Kidney epithelial cell (primary cell): ENCODE measurements at regions not wholly inside any gene's neighbourhood (a gene's known extent, or its start where the extent isn't known, plus 50 kb on each side); places are given as distances from the start of the nearest gene placed in this dataset.

Experiments used
- DNase-seq: peaks from one replicate; pipeline ENCODE4 v3.0.0-alpha.2; 2010; ENCODE audit warnings: low read depth
- H3K27me3 ChIP-seq: 2 replicates; pipeline ENCODE4 v1.6.0; 2011; ENCODE audit warnings: low read length; ENCODE audit not compliant: control insufficient read depth, insufficient read depth
- H3K36me3 ChIP-seq: 2 replicates; pipeline ENCODE4 v1.5.1; 2011; ENCODE audit warnings: low read length; ENCODE audit not compliant: control insufficient read depth, insufficient read depth
- H3K4me3 ChIP-seq: 2 replicates; pipeline ENCODE4 v1.5.1; 2011; ENCODE audit warnings: low read depth, mild to moderate bottlenecking, control low read depth, low read length
- TF ChIP-seq, protein P1 (sequence below): IDR thresholded peaks from 2 replicates; pipeline ENCODE4 v1.5.1; 2011; ENCODE audit warnings: mild to moderate bottlenecking, moderate library complexity, low read length, control low read depth, inconsistent platforms; ENCODE audit not compliant: insufficient read depth, poor library complexity, severe bottlenecking

DNA sequence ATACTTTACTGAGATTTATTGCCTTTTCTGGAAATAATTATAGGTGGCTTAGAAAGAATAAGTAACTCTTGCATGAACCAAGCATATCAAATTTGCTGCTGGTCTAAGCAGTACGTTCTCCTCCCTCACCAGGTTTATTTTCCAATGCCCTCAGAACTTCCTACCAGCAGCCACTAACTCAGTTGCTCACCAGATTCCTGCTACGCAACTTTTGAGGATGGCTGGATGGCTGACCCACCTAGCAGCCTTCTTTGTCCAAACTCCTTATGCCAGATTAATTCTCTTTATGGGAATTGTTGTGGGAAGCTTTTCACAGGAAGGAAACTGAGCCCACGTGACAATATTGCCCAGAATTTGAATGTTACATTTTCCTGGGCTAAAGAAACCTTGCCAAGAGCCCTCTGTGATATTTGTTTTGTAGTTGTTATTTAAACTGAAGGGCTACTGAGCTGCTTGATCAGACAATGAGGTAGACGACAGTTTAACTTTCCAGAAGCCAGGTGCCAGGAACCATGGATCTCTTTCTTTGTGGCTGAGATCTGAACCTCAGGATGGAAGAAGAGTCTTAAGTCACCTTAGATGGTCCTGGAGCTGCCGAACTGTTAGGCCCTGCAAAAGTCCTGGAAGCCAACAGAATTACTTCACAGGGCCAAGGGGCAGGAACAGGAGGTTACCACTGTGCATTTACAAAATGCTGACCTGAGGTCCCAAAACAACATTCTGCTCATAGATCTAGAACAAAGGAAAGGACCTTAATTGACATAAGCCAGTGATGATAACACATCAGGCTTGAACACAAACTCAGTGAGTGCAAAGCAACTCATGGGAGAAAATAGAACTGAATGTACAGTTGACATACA lies 85.5 kb upstream of the ATP1A1 start:
- no peak overlapping the region for H3K4me3 ChIP-seq
- TF ChIP-seq, protein P1, sequence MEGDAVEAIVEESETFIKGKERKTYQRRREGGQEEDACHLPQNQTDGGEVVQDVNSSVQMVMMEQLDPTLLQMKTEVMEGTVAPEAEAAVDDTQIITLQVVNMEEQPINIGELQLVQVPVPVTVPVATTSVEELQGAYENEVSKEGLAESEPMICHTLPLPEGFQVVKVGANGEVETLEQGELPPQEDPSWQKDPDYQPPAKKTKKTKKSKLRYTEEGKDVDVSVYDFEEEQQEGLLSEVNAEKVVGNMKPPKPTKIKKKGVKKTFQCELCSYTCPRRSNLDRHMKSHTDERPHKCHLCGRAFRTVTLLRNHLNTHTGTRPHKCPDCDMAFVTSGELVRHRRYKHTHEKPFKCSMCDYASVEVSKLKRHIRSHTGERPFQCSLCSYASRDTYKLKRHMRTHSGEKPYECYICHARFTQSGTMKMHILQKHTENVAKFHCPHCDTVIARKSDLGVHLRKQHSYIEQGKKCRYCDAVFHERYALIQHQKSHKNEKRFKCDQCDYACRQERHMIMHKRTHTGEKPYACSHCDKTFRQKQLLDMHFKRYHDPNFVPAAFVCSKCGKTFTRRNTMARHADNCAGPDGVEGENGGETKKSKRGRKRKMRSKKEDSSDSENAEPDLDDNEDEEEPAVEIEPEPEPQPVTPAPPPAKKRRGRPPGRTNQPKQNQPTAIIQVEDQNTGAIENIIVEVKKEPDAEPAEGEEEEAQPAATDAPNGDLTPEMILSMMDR: no peak
- no peaks in the 10 kb centered on the region for H3K27me3 ChIP-seq

DNA sequence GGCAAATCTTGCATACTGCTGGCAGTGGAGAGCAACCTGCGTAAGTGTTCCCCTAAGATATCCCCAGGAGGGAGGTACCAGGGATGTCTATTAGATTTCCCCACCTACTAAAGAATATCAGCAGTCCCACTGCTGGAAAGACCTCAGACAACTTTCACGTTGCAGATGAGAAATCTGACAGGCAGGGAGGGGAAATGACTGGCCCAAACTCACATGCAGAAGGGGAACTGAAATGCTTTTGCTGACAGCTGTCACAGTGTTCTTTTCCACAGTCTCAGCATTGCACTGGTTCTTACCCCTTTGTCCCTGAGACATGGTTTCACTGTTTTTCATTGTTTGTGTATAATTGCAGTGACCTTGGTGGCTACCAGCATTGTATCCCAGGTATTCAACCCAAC lies 84.8 kb upstream of the ATP1A1 start:
- Histone ChIP-seq H3K4me3 (no peak overlapping the region), H3K27me3 (no peaks in the 10 kb centered on the region), H3K36me3 (no peaks in the 10 kb centered on the region)
- DNase-seq: no peak
- TF ChIP-seq, protein P1: no peak

More for the DNA sequence above, 85.5 kb upstream of the ATP1A1 start:
- DNase-seq: no peak
- H3K36me3 ChIP-seq: no peaks in the 10 kb centered on the region

DNA sequence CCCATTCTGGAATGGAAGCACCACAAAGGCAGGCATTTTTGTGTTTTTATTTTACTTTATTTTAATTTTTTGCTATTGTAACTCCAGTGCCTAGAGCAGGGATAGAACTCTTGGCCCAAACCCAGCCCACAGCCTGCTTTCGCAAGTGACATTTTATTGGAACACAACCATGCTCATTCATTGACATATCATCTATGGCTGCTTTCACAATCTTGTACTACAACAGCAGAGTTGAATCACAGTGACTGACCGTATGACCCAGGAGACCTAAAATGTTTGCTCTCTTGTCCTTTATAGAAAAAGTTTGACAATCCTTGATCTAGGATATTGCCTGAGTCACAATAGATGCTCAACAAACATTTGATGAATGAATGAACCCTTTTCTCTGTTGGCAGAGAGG lies 83.9 kb upstream of the ATP1A1 start:
- DNase-seq: no peak
- H3K36me3 ChIP-seq: no peaks in the 10 kb centered on the region
- H3K4me3 ChIP-seq: no peak overlapping the region
- H3K27me3 ChIP-seq: no peaks in the 10 kb centered on the region
- TF ChIP-seq, protein P1: no peak

DNA sequence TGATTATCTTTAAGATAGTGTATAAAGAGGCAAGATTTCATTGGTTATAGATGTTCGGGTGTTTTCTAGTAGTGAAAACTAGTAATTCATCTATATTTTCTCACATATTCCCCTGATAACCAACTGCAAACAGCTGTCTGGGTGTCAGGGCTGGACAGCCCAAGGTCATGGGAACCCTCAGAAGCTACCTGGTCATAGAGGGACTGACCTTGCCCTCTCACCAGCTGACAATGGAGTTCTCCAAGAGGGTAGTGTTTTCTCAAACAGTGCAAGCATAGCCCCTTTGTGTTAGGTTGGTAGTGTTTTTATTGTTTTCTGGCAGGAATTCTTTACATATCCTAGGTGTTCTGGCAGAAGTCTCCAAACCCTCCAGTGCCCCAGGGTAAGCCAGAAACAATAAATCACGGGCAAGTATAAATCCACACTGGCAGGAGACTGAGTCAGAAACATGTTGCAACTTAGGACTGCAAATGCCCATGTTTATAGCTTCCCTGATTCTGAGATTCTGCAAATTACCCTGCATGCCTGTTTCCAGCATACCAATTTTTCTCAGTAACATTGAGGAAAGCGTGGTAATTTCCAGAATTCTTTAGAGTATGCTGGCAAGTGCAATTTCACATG lies 82.8 kb upstream of the ATP1A1 start:
- no peak overlapping the region for H3K4me3 ChIP-seq
- no peaks in the 10 kb centered on the region for H3K36me3 ChIP-seq
- no peaks in the 10 kb centered on the region for H3K27me3 ChIP-seq
- TF ChIP-seq, protein P1: no peak
- peak; percentile 18 for DNase-seq

DNA sequence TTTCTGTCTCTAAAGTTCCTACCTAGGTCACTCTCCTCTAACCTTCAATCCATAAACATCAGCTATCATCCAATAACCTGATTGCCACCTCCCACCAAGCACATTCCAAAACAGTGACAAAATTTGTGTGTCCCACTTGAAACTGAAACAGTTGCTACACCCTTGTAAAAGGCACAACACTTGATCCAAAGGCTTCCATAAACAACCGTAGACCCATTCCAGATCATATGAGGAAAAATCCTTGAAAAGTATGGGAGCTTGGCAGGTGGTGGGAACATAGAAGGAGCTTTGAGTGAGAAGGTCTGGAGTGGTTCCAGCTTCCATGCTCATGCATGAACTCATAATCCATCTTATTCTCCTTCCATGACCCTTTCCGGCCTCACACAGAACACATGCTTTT lies 82.0 kb upstream of the ATP1A1 start:
- H3K36me3 ChIP-seq: no peaks in the 10 kb centered on the region

More for the DNA sequence above, 82.0 kb upstream of the ATP1A1 start:
- DNase-seq: no peak
- Histone ChIP-seq H3K4me3 (no peak overlapping the region), H3K27me3 (no peaks in the 10 kb centered on the region)
- TF ChIP-seq, protein P1: no peak
